Stimulated activated CD4-positive, alpha-beta T cell treated with anti-CD3 and anti-CD28 coated beads, Interleukin-2, amount 100 ng/mL, for 48 hours (primary cell): ENCODE measurements at regions not wholly inside any gene's neighbourhood (a gene's known extent, or its start where the extent isn't known, plus 50 kb on each side); places are given as distances from the start of the nearest gene placed in this dataset.
"Not testable (repeated sequence)": the region's sequence is repeated elsewhere in the genome, so short reads cannot be mapped to it uniquely, and the experiment has no call there.

Source experiments
- DNase-seq, 2 donors: peaks; one replicate each; pipeline ENCODE4 v3.0.0-alpha.2; 2020

DNA sequence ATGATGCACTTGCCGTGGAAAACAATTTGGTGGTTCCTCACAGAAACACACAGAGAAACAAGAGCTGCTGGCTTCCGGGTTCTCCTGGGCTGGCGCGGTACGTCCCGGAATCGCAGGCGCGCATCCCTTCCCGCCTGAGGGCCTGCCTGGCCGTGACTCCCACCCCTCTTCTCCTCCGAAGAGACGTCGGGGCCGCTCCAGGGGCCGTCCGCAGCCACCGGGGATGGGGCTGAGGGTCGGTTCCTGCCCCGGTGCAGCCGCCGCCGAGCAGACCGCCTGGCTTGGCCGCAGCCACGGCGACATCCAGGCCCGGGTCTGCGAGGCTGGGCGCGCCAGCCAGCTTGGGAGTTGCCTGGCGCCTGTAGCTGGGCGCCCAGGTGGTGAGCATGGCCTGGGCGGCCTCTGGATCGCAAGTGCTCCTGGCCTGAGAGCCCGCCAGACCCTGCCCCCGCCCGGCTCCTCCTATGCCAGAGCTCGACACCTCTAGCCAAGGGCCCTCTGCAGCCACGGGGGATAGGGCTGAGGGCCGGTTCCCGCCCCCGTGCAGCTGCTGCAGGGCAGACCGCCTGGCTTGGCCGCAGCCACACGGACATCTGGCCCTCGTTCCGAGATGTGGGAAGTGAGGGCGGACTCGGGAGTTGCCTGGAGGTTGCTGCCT, 1647.5 kb downstream of the SPATA31A7 start:
- DNase-seq = peak; percentile 12 to 21

DNA sequence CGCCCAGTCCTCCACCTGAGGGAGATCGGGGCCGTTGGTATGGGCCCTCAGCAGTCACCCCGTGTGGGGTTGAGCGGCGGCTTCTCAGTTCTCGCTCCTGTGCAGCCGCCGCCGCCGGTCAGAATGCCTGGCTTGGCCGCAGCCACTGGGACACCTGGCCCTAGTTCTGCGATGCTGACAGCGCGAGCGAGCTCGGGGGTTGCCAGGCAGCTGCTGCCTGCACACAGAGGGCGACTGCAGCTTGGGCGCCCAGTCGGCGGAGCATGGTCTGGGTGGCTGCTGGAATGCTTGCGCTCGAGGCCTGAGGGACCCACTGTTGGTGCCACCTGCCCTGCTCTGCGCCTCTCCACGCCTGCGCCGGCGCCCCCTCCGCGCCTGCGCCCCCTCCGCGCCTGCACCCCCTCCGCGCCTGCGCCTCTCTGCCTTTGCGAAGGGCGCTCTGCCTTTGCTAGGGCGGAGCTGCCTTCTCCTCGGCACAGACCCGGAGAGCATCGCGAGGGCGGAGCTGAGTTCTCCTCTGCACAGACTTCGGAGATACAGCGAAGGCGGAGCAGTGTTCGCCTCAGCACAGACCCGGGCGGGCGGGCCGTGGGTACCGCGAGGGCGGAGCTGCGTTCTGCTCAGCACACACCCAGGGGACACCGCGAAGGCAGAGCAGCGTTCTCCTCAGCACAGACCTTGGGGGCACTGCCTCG, 1648.3 kb downstream of the SPATA31A7 start:
- DNase-seq = peak; percentile 78 to 93

DNA sequence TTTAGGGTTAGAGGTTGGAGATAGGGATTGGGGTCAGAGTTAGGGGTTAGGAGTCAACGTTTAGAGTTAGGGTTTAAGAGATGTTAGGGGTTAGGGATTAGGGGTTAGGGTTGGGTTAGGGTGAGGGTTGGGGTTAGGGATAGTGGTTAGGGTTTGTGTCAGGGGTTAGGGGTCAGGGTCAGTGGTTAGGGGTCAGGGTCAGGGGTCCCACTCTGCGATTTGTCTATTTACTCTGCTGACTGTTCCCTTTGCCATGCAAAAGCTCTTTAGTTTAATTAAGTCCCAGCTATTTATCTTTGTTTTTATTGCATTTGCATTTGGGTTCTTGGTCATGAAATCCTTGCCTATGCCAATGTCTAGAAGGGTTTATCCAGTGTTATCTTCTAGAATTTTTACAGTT, 1649.3 kb downstream of the SPATA31A7 start:
- DNase-seq = not testable (repeated sequence)

DNA sequence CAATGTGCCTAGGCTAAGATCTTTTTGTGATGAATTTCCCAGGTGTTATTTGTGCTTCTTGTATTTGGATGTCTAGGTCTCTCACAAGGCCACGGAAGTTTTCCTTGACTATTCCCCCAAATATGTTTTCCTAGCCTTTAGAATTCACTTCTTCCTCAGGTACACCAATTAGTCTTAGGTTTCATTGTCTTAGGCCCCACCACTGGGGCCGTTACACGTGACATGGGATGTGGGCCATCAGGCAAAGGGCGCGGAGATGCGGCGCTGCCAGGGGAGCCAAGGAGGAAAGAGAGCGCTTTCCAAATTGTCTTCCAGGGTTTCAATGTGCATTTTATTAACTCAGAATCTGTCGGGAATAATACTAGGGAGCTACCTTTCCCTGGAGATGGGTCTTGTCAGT, 1653.3 kb downstream of the SPATA31A7 start:
- not testable (repeated sequence) for DNase-seq

DNA sequence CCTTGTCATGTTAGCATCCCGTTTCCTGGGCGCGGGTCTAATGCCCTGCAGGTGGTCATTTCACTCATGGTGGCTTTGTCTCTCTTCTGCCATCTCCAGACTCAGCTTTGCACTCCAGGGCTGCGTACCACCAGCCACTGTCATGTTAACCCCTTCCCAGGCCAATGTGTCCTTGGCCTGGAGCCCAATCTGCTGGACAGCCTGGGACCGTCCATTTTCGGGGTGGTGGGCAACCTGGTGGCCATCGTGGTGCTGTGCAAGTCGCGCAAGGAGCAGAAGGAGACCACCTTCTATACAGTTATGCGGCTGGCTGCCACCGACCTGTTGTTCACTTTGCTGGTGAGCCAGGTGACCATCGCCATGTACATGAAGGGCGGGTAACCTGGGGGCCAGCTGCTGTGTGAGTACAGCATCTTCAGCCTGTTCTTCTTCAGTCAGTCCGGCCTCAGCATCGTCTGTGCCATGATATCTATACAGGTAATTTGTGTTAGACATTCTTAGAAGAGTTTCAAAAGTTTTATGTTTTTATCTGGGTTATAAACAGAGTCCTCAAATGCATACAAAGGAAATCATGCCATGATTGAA, 1654.0 kb downstream of the SPATA31A7 start:
- DNase-seq = not testable (repeated sequence)

DNA sequence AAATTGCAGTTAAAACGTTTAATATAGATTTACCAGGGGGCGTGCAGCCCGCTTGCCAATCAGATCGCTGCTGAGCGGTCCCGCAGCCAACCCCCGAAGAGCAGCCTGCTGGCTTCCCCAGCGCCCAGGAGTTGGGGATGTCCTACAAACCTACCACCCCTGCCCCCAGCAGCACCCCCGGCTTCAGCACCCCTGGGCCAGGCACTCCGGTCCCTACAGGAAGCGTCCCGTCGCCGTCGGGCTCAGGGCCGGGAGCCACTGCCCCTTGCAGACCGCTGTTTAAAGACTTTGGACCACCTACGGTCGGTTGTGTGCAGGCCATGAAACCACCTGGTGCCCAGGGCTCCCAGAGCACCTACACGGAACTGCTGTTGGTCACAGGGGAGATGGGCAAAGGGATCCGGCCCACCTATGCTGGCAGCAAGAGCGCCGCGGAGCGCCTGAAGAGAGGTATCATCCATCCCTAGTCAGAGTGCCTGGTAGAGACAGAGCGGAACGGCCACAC, 1654.9 kb downstream of the SPATA31A7 start:
- DNase-seq = not testable (repeated sequence)

- DNase-seq = not testable (repeated sequence)
Observed at GRCh38 chr9:62848258-62848657, 1658.4 kb downstream of the SPATA31A7 start.

DNA sequence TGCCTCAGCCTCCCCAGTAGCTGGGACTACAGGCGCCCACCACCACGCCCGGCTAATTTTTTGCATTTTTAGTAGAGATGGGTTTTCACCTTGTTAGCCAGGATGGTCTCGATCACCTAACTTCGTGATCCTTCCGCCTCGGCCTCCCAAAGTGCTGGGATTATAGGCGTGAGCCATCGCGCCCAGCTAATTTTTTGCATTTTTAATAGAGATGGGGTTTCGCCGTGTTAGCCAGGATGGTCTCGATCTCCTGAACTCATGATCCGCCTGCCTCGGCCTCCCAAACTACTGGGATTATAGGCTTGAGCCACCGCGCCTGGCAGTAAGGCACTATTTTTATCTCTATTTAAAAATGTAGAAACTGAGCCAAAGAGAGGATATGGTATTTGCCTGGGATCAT, 1660.2 kb downstream of the SPATA31A7 start:
- not testable (repeated sequence) for DNase-seq

DNA sequence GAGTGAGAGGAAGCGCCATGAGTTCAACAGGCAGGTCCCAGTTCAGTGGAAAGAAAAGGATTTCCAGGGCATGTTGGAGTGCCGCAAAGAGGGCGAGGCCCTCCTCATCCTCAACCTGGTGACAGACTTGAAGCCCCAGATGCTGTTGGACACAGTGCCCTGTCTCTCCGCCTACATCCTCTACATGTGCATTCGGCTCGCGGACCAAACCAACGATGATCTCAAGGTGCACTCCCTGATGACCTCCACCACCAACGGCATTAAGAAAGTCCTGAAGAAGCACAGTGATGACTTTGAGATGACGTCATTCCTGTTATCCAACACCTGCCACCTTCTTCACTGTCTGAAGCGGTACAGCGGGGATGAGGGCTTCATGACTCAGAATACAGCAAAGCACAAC, 1667.4 kb downstream of the SPATA31A7 start:
- not testable (repeated sequence) for DNase-seq

DNA sequence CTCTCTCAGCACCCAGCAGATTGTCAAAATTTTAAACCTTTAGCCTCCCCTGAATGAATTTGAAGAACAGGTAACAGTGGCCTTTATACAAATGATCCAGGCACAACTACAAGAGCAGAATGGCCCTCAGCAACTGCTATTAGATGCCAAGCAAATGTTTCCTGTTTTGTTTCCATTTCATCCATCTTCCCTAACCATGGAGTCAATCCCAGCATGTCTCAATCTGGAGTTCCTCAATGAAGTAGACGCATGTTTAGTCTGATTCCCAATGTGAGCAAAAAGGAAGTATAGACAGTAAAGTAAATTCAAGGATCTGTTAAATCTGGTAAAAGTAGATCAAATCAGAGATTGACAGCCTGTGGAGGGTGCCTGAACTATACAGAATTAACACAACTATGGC, 1668.4 kb downstream of the SPATA31A7 start:
- not testable (repeated sequence) for DNase-seq

GRCh38 chr9:62860939-62861860, 1671.4 kb downstream of the SPATA31A7 start:
- not testable (repeated sequence) for DNase-seq

- not testable (repeated sequence) for DNase-seq
Observed at GRCh38 chr9:62862180-62862579, 1672.3 kb downstream of the SPATA31A7 start.

GRCh38 chr9:62863319-62863718, 1673.5 kb downstream of the SPATA31A7 start:
- not testable (repeated sequence) for DNase-seq

DNA sequence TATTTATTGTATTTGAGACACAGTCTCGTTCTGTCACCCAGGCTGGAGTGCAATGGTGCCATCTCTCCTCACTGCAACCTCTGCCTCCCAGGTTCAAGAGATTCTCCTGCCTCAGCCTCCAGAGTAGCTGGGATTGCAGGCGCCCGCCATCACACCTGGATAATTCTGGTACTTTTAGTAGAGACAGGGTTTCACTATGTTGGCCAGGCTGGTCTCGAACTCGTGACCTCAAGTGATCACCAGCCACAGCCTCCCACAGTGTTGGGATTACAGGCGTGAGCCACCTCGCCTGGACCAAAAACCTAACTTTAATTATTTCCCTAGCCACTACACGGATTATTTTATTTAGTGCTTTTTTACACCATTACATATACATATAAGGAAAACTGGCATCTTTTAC, 1674.0 kb downstream of the SPATA31A7 start:
- DNase-seq = not testable (repeated sequence)

GRCh38 chr9:62864481-62865469, 1674.9 kb downstream of the SPATA31A7 start:
- DNase-seq = not testable (repeated sequence)

- DNase-seq = not testable (repeated sequence)
Observed at GRCh38 chr9:62869061-62869460, 1679.2 kb downstream of the SPATA31A7 start.

GRCh38 chr9:62871765-62872164, 1681.9 kb downstream of the SPATA31A7 start:
- not testable (repeated sequence) for DNase-seq

DNA sequence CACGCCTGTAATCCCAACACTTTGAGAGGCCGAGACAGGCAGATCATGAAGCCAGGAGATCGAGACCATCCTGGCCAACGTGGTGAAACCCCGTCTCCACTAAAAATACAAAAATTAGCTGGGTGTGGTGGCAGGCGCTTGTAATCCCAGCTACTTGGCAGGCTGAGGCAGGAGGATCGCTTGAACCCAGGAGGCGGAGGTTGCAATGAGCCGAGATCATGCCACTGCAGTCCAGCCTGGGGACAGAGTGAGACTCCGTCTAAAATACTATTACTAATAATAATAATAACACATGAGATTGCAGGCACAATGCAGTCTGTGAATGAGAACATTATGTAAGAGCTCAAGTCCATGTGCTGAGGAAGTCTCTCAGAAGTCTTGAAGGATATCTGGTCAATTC, 1684.4 kb downstream of the SPATA31A7 start:
- DNase-seq = not testable (repeated sequence)

DNA sequence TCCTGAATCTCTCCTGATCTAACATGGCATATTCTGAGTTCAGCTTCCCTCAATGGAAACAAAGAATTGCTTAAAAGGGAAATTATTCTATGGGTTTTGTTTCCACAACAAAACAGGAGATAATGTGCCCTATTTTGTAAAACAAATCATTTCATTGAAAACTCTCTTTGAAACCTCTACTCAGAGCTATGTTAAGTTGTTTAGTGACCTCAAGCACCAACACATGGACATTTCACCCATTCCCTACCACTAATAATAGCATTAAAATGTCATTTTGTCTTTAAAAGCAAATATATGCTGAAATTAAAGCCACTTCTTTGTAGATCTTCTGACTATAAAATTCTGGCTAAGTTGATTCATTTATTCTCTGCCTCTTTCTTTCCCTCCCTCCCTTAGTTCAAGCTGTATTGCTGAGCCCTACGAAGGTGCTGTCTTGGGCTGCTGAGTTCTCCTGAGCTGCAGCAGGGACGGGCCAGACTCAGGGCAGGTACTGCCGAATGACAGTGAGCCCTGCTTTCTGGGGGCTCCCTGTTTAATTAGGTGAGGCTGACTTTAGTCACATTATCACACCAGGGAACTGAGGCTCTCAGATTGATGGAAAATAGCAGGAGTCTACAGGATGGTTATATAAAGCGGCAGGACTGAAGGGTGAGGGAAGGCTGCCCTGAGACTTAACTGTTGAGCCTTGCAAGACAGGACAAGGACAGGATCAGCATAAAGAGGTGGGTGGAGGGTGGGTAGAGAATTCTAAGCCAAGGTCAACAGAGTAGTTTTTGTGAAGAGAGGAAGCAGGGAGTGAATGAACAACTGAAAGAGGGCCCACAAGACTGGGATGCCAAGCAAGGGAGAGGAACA, 1685.1 kb downstream of the SPATA31A7 start:
- not testable (repeated sequence) for DNase-seq

DNA sequence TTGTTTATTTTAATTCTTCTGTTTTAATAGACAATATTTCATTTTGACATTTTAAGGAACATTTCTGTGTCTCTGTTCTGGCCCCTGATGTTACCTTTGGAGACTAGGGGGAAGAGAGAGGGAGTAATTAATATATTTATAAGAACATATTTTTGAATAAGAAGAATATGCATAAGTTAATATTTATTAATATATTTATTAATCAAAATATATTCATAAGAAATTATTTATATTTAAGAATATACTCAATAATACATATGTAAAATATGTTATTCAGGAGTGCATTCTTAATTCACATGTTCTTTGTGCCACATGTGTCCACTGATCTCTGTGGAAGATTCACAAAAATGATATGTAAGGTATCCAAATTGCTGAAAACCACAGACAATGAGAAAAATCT, 1687.7 kb downstream of the SPATA31A7 start:
- not testable (repeated sequence) for DNase-seq
